Testis (tissue), 2 donors: ENCODE measurements at regions not wholly inside any gene's neighbourhood (a gene's known extent, or its start where the extent isn't known, plus 50 kb on each side); places are given as distances from the start of the nearest gene placed in this dataset.

ENCODE experiments used
- DNase-seq: peaks from one replicate; pipeline ENCODE4 v3.0.0-alpha.2; 2019
- H3K27ac ChIP-seq, 2 donors: fragments of 200-600 bp; sonication (generic); one replicate each; pipeline ENCODE4 v1.5.1; 2019
- H3K27me3 ChIP-seq: fragments of 200-600 bp; sonication (generic); one replicate; pipeline ENCODE4 v1.5.1; 2019
- H3K36me3 ChIP-seq: fragments of 200-600 bp; sonication (generic); one replicate; pipeline ENCODE4 v1.5.1; 2017; ENCODE audit warnings: low read depth; ENCODE audit errors: missing control alignments
- H3K4me1 ChIP-seq: fragments of 200-600 bp; sonication (generic); one replicate; pipeline ENCODE4 v1.5.1; 2019
- H3K4me3 ChIP-seq, 2 donors: fragments of 200-600 bp; sonication (generic); one replicate each; pipeline ENCODE4 v1.5.1; 2017 to 2019
- H3K9me3 ChIP-seq: fragments of 200-600 bp; sonication (generic); one replicate; pipeline ENCODE4 v1.5.1; 2017
- POLR2A ChIP-seq: fragments of 450-650 bp; IDR thresholded peaks from one replicate; pipeline ENCODE4 v1.6.1; 2017; ENCODE audit warnings: antibody characterized with exemption, mild to moderate bottlenecking, moderate library complexity
- WGBS, 2 donors: methylation state at CpG; one replicate each; pipeline ENCODE4 v1.1.5; 2018; 5-methylcytosine and 5-hydroxymethylcytosine counted together
- intact Hi-C: fragments of 100-400 bp; cut with DNase I; formaldehyde crosslinking; loops from one replicate; pipeline ENCODE4 v1.15.1; 2023; ENCODE audit warnings: low total_unique reads
- TF ChIP-seq, protein P1 (sequence below), 3 experiments: fragments of 450-650 bp in 2 of 3; fragments of 200-600 bp in 1 of 3; sonication (generic) in 1 of 3; IDR thresholded peaks; one replicate each; pipeline ENCODE4 v1.5.1; 2016 to 2019; ENCODE audit warnings: antibody characterized with exemption in 3 of 3, mild to moderate bottlenecking in 2 of 3, moderate library complexity in 1 of 3

- H3K27ac ChIP-seq, result no peak overlapping the region
- intact Hi-C loops, result no loop called here
- no peaks in the 10 kb centered on the region for H3K27me3 ChIP-seq
Observed at GRCh38 chr20:24804481-24805206, 144.4 kb upstream of the CST7 start.

GRCh38 chr20:24805456-24806238 is 143.4 kb upstream of the CST7 start:
- WGBS, 2 donors, result 81 to 82% methylated on average over 10 to 11 of the region's 11 CpGs
- no peaks in the 10 kb centered on the region for H3K4me1 ChIP-seq
- H3K27me3 ChIP-seq, result no peaks in the 10 kb centered on the region
- H3K4me3 ChIP-seq, result no peak overlapping the region
- DNase-seq, result no peak
- TF ChIP-seq, protein P1, sequence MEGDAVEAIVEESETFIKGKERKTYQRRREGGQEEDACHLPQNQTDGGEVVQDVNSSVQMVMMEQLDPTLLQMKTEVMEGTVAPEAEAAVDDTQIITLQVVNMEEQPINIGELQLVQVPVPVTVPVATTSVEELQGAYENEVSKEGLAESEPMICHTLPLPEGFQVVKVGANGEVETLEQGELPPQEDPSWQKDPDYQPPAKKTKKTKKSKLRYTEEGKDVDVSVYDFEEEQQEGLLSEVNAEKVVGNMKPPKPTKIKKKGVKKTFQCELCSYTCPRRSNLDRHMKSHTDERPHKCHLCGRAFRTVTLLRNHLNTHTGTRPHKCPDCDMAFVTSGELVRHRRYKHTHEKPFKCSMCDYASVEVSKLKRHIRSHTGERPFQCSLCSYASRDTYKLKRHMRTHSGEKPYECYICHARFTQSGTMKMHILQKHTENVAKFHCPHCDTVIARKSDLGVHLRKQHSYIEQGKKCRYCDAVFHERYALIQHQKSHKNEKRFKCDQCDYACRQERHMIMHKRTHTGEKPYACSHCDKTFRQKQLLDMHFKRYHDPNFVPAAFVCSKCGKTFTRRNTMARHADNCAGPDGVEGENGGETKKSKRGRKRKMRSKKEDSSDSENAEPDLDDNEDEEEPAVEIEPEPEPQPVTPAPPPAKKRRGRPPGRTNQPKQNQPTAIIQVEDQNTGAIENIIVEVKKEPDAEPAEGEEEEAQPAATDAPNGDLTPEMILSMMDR (IDR thresholded peaks at IDR 0.05), result no peak
- TF ChIP-seq POLR2A, result no peak
- H3K27ac ChIP-seq, result no peak overlapping the region
- intact Hi-C loops, result no loop called here
- no peaks in the 10 kb centered on the region for H3K9me3 ChIP-seq
- no peaks in the 10 kb centered on the region for H3K36me3 ChIP-seq

More at GRCh38 chr20:24804481-24805206, 144.4 kb upstream of the CST7 start:
- TF ChIP-seq, protein P1 (IDR thresholded peaks at IDR 0.05), result no peak
- no peak for TF ChIP-seq POLR2A
- no peak overlapping the region for H3K4me3 ChIP-seq
- no peaks in the 10 kb centered on the region for H3K36me3 ChIP-seq
- WGBS, 2 donors, result 92 to 95% methylated on average over 13 to 15 of the region's 16 CpGs
- no peaks in the 10 kb centered on the region for H3K9me3 ChIP-seq
- DNase-seq, result no peak
- H3K4me1 ChIP-seq, result no peaks in the 10 kb centered on the region

- Histone ChIP-seq H3K4me1 (no peaks in the 10 kb centered on the region), H3K9me3 (no peaks in the 10 kb centered on the region), H3K4me3 (no peak overlapping the region), H3K36me3 (no peaks in the 10 kb centered on the region), H3K27me3 (no peaks in the 10 kb centered on the region), H3K27ac (no peak overlapping the region)
- intact Hi-C loops, result no loop called here
- WGBS, 2 donors, result 86 to 88% methylated on average over 13 to 16 of the region's 16 CpGs
- DNase-seq, result no peak
- TF ChIP-seq, protein P1 (IDR thresholded peaks at IDR 0.05), result no peak
- TF ChIP-seq POLR2A, result no peak
Observed at GRCh38 chr20:24806705-24807676, 142.1 kb upstream of the CST7 start.

DNA sequence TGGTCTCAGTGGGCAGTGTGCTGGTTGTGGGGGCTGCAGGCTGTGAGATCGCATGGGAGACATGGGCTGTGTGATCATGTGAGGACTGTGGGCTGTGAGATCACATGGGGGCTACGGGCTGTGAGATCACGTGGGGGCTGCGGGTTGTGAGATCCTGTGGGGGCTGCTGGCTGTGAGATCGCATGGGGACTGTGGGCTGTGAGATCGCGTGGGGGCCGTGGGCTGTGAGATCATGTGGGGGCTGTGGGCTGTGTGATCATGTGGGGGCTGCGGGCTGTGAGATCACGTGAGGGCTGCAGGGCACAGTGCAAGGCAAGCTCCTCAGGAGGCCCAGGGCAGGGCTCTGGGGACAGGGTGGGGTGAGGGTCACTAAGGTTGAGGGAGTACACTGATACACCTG is 140.5 kb upstream of the CST7 start:
- TF ChIP-seq POLR2A, result no peak
- TF ChIP-seq, protein P1 (IDR thresholded peaks at IDR 0.05), result no peak
- intact Hi-C loops, result no loop called here
- no peak overlapping the region for H3K4me3 ChIP-seq
- no peak overlapping the region for H3K27ac ChIP-seq
- no peaks in the 10 kb centered on the region for H3K9me3 ChIP-seq
- no peaks in the 10 kb centered on the region for H3K27me3 ChIP-seq
- 48 to 67% methylated on average over 10 of the region's 10 CpGs for WGBS, 2 donors
- no peaks in the 10 kb centered on the region for H3K4me1 ChIP-seq
- H3K36me3 ChIP-seq, result no peaks in the 10 kb centered on the region
- DNase-seq, result no peak
